ENCODE measurements at regions not wholly inside any gene's neighbourhood (a gene's known extent, or its start where the extent isn't known, plus 50 kb on each side); places are given as distances from the start of the nearest gene placed in this dataset.

- Histone ChIP-seq H3K27me3 (ENCODE audit: insufficient read depth, low read length) (peaks cover 2% of the 10 kb centered on the region), H3K36me3 (ENCODE audit: insufficient read depth, low read length) (no peaks in the 10 kb centered on the region), H2AFZ (ENCODE audit: low read depth, low read length) (no peak overlapping the region), H3K4me3 (ENCODE audit: low read length) (no peak overlapping the region), H3K4me1 (ENCODE audit: insufficient read depth, low read length) (no peaks in the 10 kb centered on the region), H3K9me3 (ENCODE audit: low read length) (no peaks in the 10 kb centered on the region)
These were observed 217.8 kb upstream of the IRX5 start for GRCh38 chr16:54712866-54713265.

- peaks cover 2% of the 10 kb centered on the region for H3K27me3 ChIP-seq (ENCODE audit: insufficient read depth, low read length)
- no peaks in the 10 kb centered on the region for H3K9me3 ChIP-seq (ENCODE audit: low read length)
- no peaks in the 10 kb centered on the region for H3K36me3 ChIP-seq (ENCODE audit: insufficient read depth, low read length)
- no peak overlapping the region for H3K4me3 ChIP-seq (ENCODE audit: low read length)
- H2AFZ ChIP-seq (ENCODE audit: low read depth, low read length) = no peak overlapping the region
- no peaks in the 10 kb centered on the region for H3K4me1 ChIP-seq (ENCODE audit: insufficient read depth, low read length)
These were observed 222.9 kb upstream of the IRX5 start for GRCh38 chr16:54707813-54708212.

- Histone ChIP-seq H3K4me3 (ENCODE audit: low read length) (no peak overlapping the region), H2AFZ (ENCODE audit: low read depth, low read length) (no peak overlapping the region), H3K27me3 (ENCODE audit: insufficient read depth, low read length) (no peaks in the 10 kb centered on the region)
These were observed 224.3 kb upstream of the IRX5 start for GRCh38 chr16:54706406-54706805.

GRCh38 chr16:54703339-54703738 lies 227.3 kb upstream of the IRX5 start:
- Histone ChIP-seq H2AFZ (ENCODE audit: low read depth, low read length) (no peak overlapping the region), H3K36me3 (ENCODE audit: insufficient read depth, low read length) (no peaks in the 10 kb centered on the region), H3K9me3 (ENCODE audit: low read length) (no peaks in the 10 kb centered on the region)

More at GRCh38 chr16:54706406-54706805, 224.3 kb upstream of the IRX5 start:
- Histone ChIP-seq H3K36me3 (ENCODE audit: insufficient read depth, low read length) (no peaks in the 10 kb centered on the region), H3K4me1 (ENCODE audit: insufficient read depth, low read length) (no peaks in the 10 kb centered on the region), H3K9me3 (ENCODE audit: low read length) (no peaks in the 10 kb centered on the region)

GRCh38 chr16:54699656-54700055 lies 231.0 kb upstream of the IRX5 start:
- no peaks in the 10 kb centered on the region for H3K36me3 ChIP-seq (ENCODE audit: insufficient read depth, low read length)
- H3K4me3 ChIP-seq (ENCODE audit: low read length) = no peak overlapping the region
- H3K27me3 ChIP-seq (ENCODE audit: insufficient read depth, low read length) = no peaks in the 10 kb centered on the region

More at GRCh38 chr16:54703339-54703738, 227.3 kb upstream of the IRX5 start:
- Histone ChIP-seq H3K4me1 (ENCODE audit: insufficient read depth, low read length) (no peaks in the 10 kb centered on the region), H3K27me3 (ENCODE audit: insufficient read depth, low read length) (no peaks in the 10 kb centered on the region), H3K4me3 (ENCODE audit: low read length) (no peak overlapping the region)

GRCh38 chr16:54697677-54698076 lies 233.0 kb upstream of the IRX5 start:
- Histone ChIP-seq H3K4me3 (ENCODE audit: low read length) (no peak overlapping the region), H2AFZ (ENCODE audit: low read depth, low read length) (no peak overlapping the region), H3K9me3 (ENCODE audit: low read length) (peaks cover 2% of the 10 kb centered on the region), H3K36me3 (ENCODE audit: insufficient read depth, low read length) (no peaks in the 10 kb centered on the region), H3K4me1 (ENCODE audit: insufficient read depth, low read length) (no peaks in the 10 kb centered on the region), H3K27me3 (ENCODE audit: insufficient read depth, low read length) (no peaks in the 10 kb centered on the region)

More at GRCh38 chr16:54699656-54700055, 231.0 kb upstream of the IRX5 start:
- H3K4me1 ChIP-seq (ENCODE audit: insufficient read depth, low read length) = no peaks in the 10 kb centered on the region
- no peak overlapping the region for H2AFZ ChIP-seq (ENCODE audit: low read depth, low read length)
- no peaks in the 10 kb centered on the region for H3K9me3 ChIP-seq (ENCODE audit: low read length)

GRCh38 chr16:54696970-54697369 lies 233.7 kb upstream of the IRX5 start:
- H3K4me3 ChIP-seq (ENCODE audit: low read length) = no peak overlapping the region
- H2AFZ ChIP-seq (ENCODE audit: low read depth, low read length) = no peak overlapping the region
- no peaks in the 10 kb centered on the region for H3K36me3 ChIP-seq (ENCODE audit: insufficient read depth, low read length)
- no peaks in the 10 kb centered on the region for H3K4me1 ChIP-seq (ENCODE audit: insufficient read depth, low read length)
- no peaks in the 10 kb centered on the region for H3K27me3 ChIP-seq (ENCODE audit: insufficient read depth, low read length)
- peaks cover 4% of the 10 kb centered on the region for H3K9me3 ChIP-seq (ENCODE audit: low read length)

- Histone ChIP-seq H3K4me3 (ENCODE audit: low read length) (no peak overlapping the region), H3K4me1 (ENCODE audit: insufficient read depth, low read length) (no peaks in the 10 kb centered on the region), H3K9me3 (ENCODE audit: low read length) (peaks cover 4% of the 10 kb centered on the region), H3K36me3 (ENCODE audit: insufficient read depth, low read length) (no peaks in the 10 kb centered on the region), H3K27me3 (ENCODE audit: insufficient read depth, low read length) (no peaks in the 10 kb centered on the region), H2AFZ (ENCODE audit: low read depth, low read length) (no peak overlapping the region)
These were observed 234.1 kb upstream of the IRX5 start for GRCh38 chr16:54696522-54696921.

GRCh38 chr16:54694651-54695050 lies 236.0 kb upstream of the IRX5 start:
- no peak overlapping the region for H3K4me3 ChIP-seq (ENCODE audit: low read length)
- no peaks in the 10 kb centered on the region for H3K36me3 ChIP-seq (ENCODE audit: insufficient read depth, low read length)
- H2AFZ ChIP-seq (ENCODE audit: low read depth, low read length) = no peak overlapping the region
- H3K4me1 ChIP-seq (ENCODE audit: insufficient read depth, low read length) = no peaks in the 10 kb centered on the region
- no peaks in the 10 kb centered on the region for H3K27me3 ChIP-seq (ENCODE audit: insufficient read depth, low read length)
- H3K9me3 ChIP-seq (ENCODE audit: low read length) = peaks cover 4% of the 10 kb centered on the region

- Histone ChIP-seq H3K4me1 (ENCODE audit: insufficient read depth, low read length) (no peaks in the 10 kb centered on the region), H3K4me3 (ENCODE audit: low read length) (no peak overlapping the region), H3K36me3 (ENCODE audit: insufficient read depth, low read length) (no peaks in the 10 kb centered on the region), H2AFZ (ENCODE audit: low read depth, low read length) (no peak overlapping the region), H3K9me3 (ENCODE audit: low read length) (peaks cover 4% of the 10 kb centered on the region), H3K27me3 (ENCODE audit: insufficient read depth, low read length) (no peaks in the 10 kb centered on the region)
These were observed 236.8 kb upstream of the IRX5 start for GRCh38 chr16:54693864-54694263.

GRCh38 chr16:54690710-54691109 lies 240.0 kb upstream of the IRX5 start:
- Histone ChIP-seq H3K9me3 (ENCODE audit: low read length) (peaks cover 8% of the 10 kb centered on the region), H2AFZ (ENCODE audit: low read depth, low read length) (no peak overlapping the region), H3K4me1 (ENCODE audit: insufficient read depth, low read length) (no peaks in the 10 kb centered on the region), H3K27me3 (ENCODE audit: insufficient read depth, low read length) (no peaks in the 10 kb centered on the region), H3K36me3 (ENCODE audit: insufficient read depth, low read length) (no peaks in the 10 kb centered on the region), H3K4me3 (ENCODE audit: low read length) (no peak overlapping the region)

GRCh38 chr16:54690306-54690705 lies 240.4 kb upstream of the IRX5 start:
- peaks cover 8% of the 10 kb centered on the region for H3K9me3 ChIP-seq (ENCODE audit: low read length)
- no peak overlapping the region for H2AFZ ChIP-seq (ENCODE audit: low read depth, low read length)
- H3K4me3 ChIP-seq (ENCODE audit: low read length) = no peak overlapping the region
- no peaks in the 10 kb centered on the region for H3K36me3 ChIP-seq (ENCODE audit: insufficient read depth, low read length)
- no peaks in the 10 kb centered on the region for H3K4me1 ChIP-seq (ENCODE audit: insufficient read depth, low read length)
- H3K27me3 ChIP-seq (ENCODE audit: insufficient read depth, low read length) = no peaks in the 10 kb centered on the region

GRCh38 chr16:54689072-54689865 lies 241.4 kb upstream of the IRX5 start:
- peaks cover 8% of the 10 kb centered on the region for H3K9me3 ChIP-seq (ENCODE audit: low read length)
- H2AFZ ChIP-seq (ENCODE audit: low read depth, low read length) = no peak overlapping the region
- H3K4me3 ChIP-seq (ENCODE audit: low read length) = no peak overlapping the region
- no peaks in the 10 kb centered on the region for H3K4me1 ChIP-seq (ENCODE audit: insufficient read depth, low read length)
- H3K36me3 ChIP-seq (ENCODE audit: insufficient read depth, low read length) = no peaks in the 10 kb centered on the region
- H3K27me3 ChIP-seq (ENCODE audit: insufficient read depth, low read length) = peaks cover 5% of the 10 kb centered on the region

GRCh38 chr16:54688339-54688738 lies 242.3 kb upstream of the IRX5 start:
- Histone ChIP-seq H3K36me3 (ENCODE audit: insufficient read depth, low read length) (no peaks in the 10 kb centered on the region), H2AFZ (ENCODE audit: low read depth, low read length) (no peak overlapping the region), H3K4me1 (ENCODE audit: insufficient read depth, low read length) (no peaks in the 10 kb centered on the region), H3K9me3 (ENCODE audit: low read length) (peaks cover 10% of the 10 kb centered on the region), H3K4me3 (ENCODE audit: low read length) (no peak overlapping the region), H3K27me3 (ENCODE audit: insufficient read depth, low read length) (peaks cover 6% of the 10 kb centered on the region)
